Smooth muscle cell (in vitro differentiated cells): ENCODE measurements at regions not wholly inside any gene's neighbourhood (a gene's known extent, or its start where the extent isn't known, plus 50 kb on each side); places are given as distances from the start of the nearest gene placed in this dataset.
A peak's percentile ranks its signal among the peaks of the same experiment; 100 is the strongest.
"Not testable (repeated sequence)": the region's sequence is repeated elsewhere in the genome, so short reads cannot be mapped to it uniquely, and the experiment has no call there.

ENCODE experiments used
- DNase-seq: peaks from one replicate; lab custom pipeline; 2025; ENCODE audit not compliant: unreplicated experiment; lab: John Stamatoyannopoulos, UW
- H2AFZ ChIP-seq: fragments of 200-600 bp; sonication (generic); 2 replicates; pipeline ENCODE4 v1.6.0; 2016; ENCODE audit warnings: antibody characterized with exemption, low read depth, mild to moderate bottlenecking
- H3F3A ChIP-seq: fragments of 200-600 bp; sonication (generic); 2 replicates; pipeline ENCODE4 v1.6.0; 2017; ENCODE audit warnings: antibody characterized with exemption, low read depth
- H3K27ac ChIP-seq: fragments of 200-600 bp; sonication (generic); 2 replicates; pipeline ENCODE4 v1.5.1; 2016; ENCODE audit warnings: low read depth, mild to moderate bottlenecking
- H3K27me3 ChIP-seq: fragments of 200-600 bp; sonication (generic); 2 replicates; pipeline ENCODE4 v1.6.1; 2016; ENCODE audit warnings: low read depth, mild to moderate bottlenecking
- H3K36me3 ChIP-seq: fragments of 200-600 bp; sonication (generic); 2 replicates; pipeline ENCODE4 v1.5.1; 2016; ENCODE audit warnings: low read depth
- H3K4me1 ChIP-seq: fragments of 200-600 bp; sonication (generic); 2 replicates; pipeline ENCODE4 v1.5.1; 2016; ENCODE audit warnings: low read depth
- H3K4me2 ChIP-seq: fragments of 200-600 bp; sonication (generic); 2 replicates; pipeline ENCODE4 v1.6.0; 2016; ENCODE audit warnings: mild to moderate bottlenecking
- H3K4me3 ChIP-seq: fragments of 200-600 bp; sonication (generic); 2 replicates; pipeline ENCODE4 v1.5.1; 2016; ENCODE audit warnings: mild to moderate bottlenecking
- H3K79me2 ChIP-seq: fragments of 200-600 bp; sonication (generic); 2 replicates; pipeline ENCODE4 v1.6.0; 2016; ENCODE audit warnings: low read depth, mild to moderate bottlenecking
- H3K9ac ChIP-seq: fragments of 200-600 bp; sonication (generic); 2 replicates; pipeline ENCODE4 v1.6.0; 2016; ENCODE audit warnings: low read depth
- H3K9me3 ChIP-seq: fragments of 200-600 bp; sonication (generic); replicated peaks from 2 replicates; pipeline ENCODE4 v1.5.1; 2016; ENCODE audit warnings: low read depth
- H4K20me1 ChIP-seq: fragments of 200-600 bp; sonication (generic); 2 replicates; pipeline ENCODE4 v1.6.0; 2016; ENCODE audit warnings: low read depth
- WGBS: methylation state at CpG from one replicate; pipeline ENCODE4 v1.1.7; 2016; ENCODE audit warnings: low lambda C conversion rate; 5-methylcytosine and 5-hydroxymethylcytosine counted together
- TF ChIP-seq, protein P1 (sequence below): fragments of 200-600 bp; sonication (generic); IDR thresholded peaks from 2 replicates; pipeline ENCODE4 v1.5.1; 2017; ENCODE audit warnings: borderline replicate concordance, mild to moderate bottlenecking, antibody characterized with exemption; ENCODE audit not compliant: insufficient read depth, poor library complexity, severe bottlenecking

DNA sequence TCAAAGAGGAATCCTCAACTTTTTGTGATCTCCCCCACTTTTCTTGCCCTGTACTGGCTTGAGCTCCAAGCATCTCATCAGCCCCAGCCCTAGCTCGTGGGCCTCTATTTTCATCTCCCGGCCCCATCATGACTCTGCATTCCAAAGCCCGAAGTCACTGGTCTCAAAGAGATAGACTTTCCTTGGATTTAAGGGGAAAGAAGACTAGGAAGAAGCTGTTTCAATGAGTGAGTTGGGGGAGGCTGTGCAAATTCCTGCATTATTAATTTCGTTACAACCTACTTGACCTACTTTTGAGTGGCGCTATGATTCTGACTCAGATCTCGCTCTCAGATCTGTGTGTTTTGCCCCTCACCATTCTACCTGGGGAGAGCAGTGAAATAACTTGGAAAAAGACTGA, 266.6 kb upstream of the TBL1XR1 start:
- H3K36me3 ChIP-seq, result no peaks in the 10 kb centered on the region
- TF ChIP-seq, protein P1, sequence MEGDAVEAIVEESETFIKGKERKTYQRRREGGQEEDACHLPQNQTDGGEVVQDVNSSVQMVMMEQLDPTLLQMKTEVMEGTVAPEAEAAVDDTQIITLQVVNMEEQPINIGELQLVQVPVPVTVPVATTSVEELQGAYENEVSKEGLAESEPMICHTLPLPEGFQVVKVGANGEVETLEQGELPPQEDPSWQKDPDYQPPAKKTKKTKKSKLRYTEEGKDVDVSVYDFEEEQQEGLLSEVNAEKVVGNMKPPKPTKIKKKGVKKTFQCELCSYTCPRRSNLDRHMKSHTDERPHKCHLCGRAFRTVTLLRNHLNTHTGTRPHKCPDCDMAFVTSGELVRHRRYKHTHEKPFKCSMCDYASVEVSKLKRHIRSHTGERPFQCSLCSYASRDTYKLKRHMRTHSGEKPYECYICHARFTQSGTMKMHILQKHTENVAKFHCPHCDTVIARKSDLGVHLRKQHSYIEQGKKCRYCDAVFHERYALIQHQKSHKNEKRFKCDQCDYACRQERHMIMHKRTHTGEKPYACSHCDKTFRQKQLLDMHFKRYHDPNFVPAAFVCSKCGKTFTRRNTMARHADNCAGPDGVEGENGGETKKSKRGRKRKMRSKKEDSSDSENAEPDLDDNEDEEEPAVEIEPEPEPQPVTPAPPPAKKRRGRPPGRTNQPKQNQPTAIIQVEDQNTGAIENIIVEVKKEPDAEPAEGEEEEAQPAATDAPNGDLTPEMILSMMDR, result no peak
- H3K9me3 ChIP-seq, result no peaks in the 10 kb centered on the region
- DNase-seq, result no peak
- H3F3A ChIP-seq, result peaks cover 9% of the 10 kb centered on the region
- peak overlapping the region; percentile 78 for H3K27ac ChIP-seq
- no peaks in the 10 kb centered on the region for H4K20me1 ChIP-seq
- H3K79me2 ChIP-seq, result no peaks in the 10 kb centered on the region
- H2AFZ ChIP-seq, result no peak overlapping the region
- H3K4me2 ChIP-seq, result peak overlapping the region; percentile 62
- 17% methylated on average over 6 of the region's 6 CpGs for WGBS
- peak overlapping the region; percentile 45 for H3K9ac ChIP-seq
- peaks cover 26% of the 10 kb centered on the region for H3K4me1 ChIP-seq
- H3K27me3 ChIP-seq, result no peaks in the 10 kb centered on the region
- H3K4me3 ChIP-seq, result no peak overlapping the region

DNA sequence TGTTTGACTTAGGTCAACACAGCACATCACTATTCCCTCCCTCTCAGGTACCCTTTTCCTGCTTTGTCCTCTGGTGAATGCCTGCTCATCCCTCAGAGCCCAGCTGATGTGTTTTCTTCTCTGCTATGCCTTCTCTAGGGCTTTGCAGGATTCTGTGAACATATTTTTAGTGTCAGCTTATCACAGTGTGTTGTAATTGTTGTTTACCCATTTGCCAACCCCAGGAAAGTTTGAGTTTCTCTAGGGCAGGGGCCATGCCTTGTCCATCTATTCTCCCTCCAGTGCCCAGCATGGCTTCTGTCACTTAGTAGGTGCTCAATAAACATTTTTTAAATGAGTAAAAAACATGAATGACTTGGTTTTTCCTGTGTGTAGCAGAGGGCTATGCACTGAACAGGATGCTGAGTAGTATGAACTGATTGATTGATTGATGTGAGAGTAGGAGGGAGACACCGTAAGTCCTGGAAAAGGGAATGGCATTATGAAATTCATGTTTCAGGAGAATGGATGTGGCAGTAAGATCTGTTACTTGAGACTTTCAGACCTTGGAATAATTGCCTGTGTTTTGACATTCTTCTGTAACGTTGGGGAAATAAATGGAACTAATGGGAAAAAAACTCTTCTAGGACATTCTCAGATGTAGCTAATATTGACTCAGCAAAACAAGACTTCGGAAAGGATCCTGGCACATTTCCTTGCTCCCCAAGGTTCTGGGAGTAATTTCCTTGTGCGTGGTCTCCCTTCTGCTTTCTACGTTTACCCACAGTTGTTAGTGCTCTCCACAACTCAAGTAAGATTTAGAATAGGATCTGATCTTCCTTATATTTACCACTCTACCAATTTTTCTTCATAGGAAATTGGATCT, 267.3 kb upstream of the TBL1XR1 start:
- WGBS, result 91% methylated on average over 5 of the region's 5 CpGs
- Histone ChIP-seq H4K20me1 (no peaks in the 10 kb centered on the region), H3K9me3 (no peaks in the 10 kb centered on the region), H3K4me2 (peak overlapping the region; percentile 62), H3K79me2 (no peaks in the 10 kb centered on the region), H2AFZ (no peak overlapping the region), H3K36me3 (no peaks in the 10 kb centered on the region), H3K27ac (peak overlapping the region; percentile 78), H3K27me3 (no peaks in the 10 kb centered on the region), H3K4me3 (no peak overlapping the region), H3K9ac (peak overlapping the region; percentile 45), H3K4me1 (peaks cover 26% of the 10 kb centered on the region), H3F3A (peaks cover 9% of the 10 kb centered on the region)
- DNase-seq, result no peak
- TF ChIP-seq, protein P1, result no peak

DNA sequence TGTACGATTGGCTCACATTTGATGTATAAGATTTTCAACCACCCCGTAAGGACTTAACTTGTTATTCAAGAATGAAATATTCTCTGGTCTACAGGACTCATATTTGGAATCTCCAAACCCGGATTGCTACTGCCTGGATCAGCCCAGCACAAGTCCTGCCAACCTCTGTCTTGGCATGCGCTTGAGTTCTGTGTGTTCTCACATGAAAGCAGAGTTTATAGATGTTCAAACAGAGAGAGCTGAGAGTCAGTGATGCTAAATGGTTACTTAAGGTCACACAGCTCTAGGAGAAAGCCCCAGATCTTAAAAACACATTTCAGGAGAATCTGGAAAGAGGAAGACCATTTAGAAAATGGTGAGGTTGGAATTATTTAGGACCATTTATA, 268.0 kb upstream of the TBL1XR1 start:
- H4K20me1 ChIP-seq, result no peaks in the 10 kb centered on the region
- H3K4me2 ChIP-seq, result no peak overlapping the region
- no peaks in the 10 kb centered on the region for H3K27me3 ChIP-seq
- WGBS, result 94% methylated on average over 4 of the region's 4 CpGs
- no peak overlapping the region for H3K4me3 ChIP-seq
- H3K36me3 ChIP-seq, result no peaks in the 10 kb centered on the region
- no peak for DNase-seq
- H3K9me3 ChIP-seq, result no peaks in the 10 kb centered on the region
- TF ChIP-seq, protein P1, result no peak
- no peaks in the 10 kb centered on the region for H3K79me2 ChIP-seq
- H3F3A ChIP-seq, result peaks cover 9% of the 10 kb centered on the region
- no peak overlapping the region for H3K9ac ChIP-seq
- no peak overlapping the region for H3K27ac ChIP-seq
- peaks cover 23% of the 10 kb centered on the region for H3K4me1 ChIP-seq
- H2AFZ ChIP-seq, result no peak overlapping the region

DNA sequence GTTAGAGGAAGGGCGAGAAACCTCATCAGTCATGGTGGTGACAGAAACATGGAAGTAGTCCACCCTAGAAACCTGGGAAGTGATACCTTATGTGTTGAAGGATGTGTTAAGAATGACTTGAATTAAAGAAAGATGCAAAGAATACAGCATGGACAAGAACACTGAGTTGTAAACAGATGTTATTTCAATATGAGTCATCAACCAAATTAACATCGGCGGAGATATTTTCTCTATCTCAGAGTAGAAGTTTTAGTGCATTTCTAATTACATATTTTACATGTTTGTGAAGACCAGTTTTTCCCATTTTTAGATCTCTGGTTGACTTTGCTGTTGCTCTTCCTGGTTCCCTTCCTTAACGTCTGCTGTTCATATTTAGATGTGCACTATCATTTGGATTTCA, 268.8 kb upstream of the TBL1XR1 start:
- no peak overlapping the region for H3K27ac ChIP-seq
- TF ChIP-seq, protein P1, result no peak
- H3K27me3 ChIP-seq, result no peaks in the 10 kb centered on the region
- no peaks in the 10 kb centered on the region for H4K20me1 ChIP-seq
- H2AFZ ChIP-seq, result no peak overlapping the region
- peaks cover 9% of the 10 kb centered on the region for H3F3A ChIP-seq
- peaks cover 21% of the 10 kb centered on the region for H3K4me1 ChIP-seq
- WGBS, result 54% methylated on average over 4 of the region's 4 CpGs
- no peak for DNase-seq
- H3K4me2 ChIP-seq, result peak overlapping the region; percentile 40
- H3K4me3 ChIP-seq, result no peak overlapping the region
- no peak overlapping the region for H3K9ac ChIP-seq
- no peaks in the 10 kb centered on the region for H3K79me2 ChIP-seq
- H3K36me3 ChIP-seq, result no peaks in the 10 kb centered on the region
- H3K9me3 ChIP-seq, result no peaks in the 10 kb centered on the region

DNA sequence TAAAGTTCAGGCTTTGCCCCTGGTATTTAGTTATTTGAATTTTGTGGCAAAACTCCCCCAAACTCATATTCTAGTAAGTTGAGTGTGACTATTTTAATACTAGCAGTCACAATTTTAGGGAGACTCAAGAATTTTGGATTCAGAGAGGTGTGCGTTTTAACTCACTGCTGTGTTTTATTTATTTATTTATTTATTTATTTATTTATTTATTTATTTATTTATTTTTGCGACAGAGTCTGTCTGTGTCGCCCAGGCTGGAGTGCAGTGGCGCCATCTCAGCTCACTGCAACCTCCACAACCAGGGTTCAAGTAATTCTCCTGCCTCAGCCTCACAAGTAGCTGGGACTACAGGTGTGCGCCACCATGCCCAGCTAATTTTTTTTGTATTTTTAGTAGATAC, 269.3 kb upstream of the TBL1XR1 start:
- not testable (repeated sequence) for H2AFZ ChIP-seq, H3K9ac ChIP-seq, DNase-seq, H3F3A ChIP-seq, H3K27ac ChIP-seq, H3K9me3 ChIP-seq, H3K79me2 ChIP-seq, H3K27me3 ChIP-seq, H3K36me3 ChIP-seq, H3K4me3 ChIP-seq, H4K20me1 ChIP-seq
- Histone ChIP-seq H3K4me2 (peak overlapping the region; percentile 40), H3K4me1 (peaks cover 21% of the 10 kb centered on the region)
- WGBS, result 99% methylated on average over 5 of the region's 5 CpGs
